ENCODE measurements at regions not wholly inside any gene's neighbourhood (a gene's known extent, or its start where the extent isn't known, plus 50 kb on each side); places are given as distances from the start of the nearest gene placed in this dataset.

DNA sequence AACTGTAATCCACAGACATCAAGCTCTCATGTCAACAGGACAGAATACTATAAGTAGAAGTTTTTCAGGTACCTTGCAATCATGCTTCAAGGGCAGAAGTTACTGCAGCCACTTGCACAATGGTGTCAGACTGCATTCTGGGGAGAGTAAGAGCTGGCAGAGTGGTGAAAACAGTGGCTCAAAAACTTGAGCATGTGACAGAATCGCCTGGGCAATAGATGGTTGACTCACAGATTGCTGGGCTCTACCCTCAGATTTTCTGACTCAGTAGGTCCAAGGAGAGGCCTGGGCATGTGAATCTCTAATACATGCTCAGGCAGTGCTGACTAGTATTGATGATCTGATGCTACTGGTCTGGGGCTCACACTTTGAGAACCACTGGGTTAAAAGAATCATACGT lies 187.8 kb downstream of the TBX5 start:
- no peak for TF ChIP-seq EZH2 (IDR thresholded peaks at IDR 0.05; ENCODE audit: borderline replicate concordance, insufficient read depth, low read depth, low read length, poor library complexity, severe bottlenecking)
- TF ChIP-seq, protein P1, sequence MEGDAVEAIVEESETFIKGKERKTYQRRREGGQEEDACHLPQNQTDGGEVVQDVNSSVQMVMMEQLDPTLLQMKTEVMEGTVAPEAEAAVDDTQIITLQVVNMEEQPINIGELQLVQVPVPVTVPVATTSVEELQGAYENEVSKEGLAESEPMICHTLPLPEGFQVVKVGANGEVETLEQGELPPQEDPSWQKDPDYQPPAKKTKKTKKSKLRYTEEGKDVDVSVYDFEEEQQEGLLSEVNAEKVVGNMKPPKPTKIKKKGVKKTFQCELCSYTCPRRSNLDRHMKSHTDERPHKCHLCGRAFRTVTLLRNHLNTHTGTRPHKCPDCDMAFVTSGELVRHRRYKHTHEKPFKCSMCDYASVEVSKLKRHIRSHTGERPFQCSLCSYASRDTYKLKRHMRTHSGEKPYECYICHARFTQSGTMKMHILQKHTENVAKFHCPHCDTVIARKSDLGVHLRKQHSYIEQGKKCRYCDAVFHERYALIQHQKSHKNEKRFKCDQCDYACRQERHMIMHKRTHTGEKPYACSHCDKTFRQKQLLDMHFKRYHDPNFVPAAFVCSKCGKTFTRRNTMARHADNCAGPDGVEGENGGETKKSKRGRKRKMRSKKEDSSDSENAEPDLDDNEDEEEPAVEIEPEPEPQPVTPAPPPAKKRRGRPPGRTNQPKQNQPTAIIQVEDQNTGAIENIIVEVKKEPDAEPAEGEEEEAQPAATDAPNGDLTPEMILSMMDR (IDR thresholded peaks at IDR 0.05) = no peak

Measured in B cell (primary cell).